ENCODE measurements at regions not wholly inside any gene's neighbourhood (a gene's known extent, or its start where the extent isn't known, plus 50 kb on each side); places are given as distances from the start of the nearest gene placed in this dataset.

DNA sequence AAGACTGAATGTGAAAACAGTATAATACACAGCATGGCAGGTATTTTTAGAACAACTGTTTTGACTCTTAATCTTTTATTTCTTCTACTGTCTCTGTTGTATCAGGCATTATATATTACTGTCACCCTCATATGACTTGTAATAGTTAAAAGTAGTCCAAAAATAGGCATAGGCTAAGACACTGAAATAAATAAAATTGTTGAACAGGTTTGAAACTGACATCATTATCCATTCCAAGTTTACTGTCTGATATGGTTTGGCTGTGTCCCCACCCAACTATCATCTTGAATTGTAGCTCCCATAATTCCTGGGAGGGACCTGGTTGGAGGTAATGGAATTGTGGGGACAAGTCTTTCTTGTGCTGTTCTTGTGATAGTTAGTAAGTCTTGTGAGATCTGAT is 91.4 kb upstream of the CDH19 start:
- DNase-seq (ENCODE audit: insufficient read length, low spot score) = no peak
- no peak for FAIRE-seq

DNA sequence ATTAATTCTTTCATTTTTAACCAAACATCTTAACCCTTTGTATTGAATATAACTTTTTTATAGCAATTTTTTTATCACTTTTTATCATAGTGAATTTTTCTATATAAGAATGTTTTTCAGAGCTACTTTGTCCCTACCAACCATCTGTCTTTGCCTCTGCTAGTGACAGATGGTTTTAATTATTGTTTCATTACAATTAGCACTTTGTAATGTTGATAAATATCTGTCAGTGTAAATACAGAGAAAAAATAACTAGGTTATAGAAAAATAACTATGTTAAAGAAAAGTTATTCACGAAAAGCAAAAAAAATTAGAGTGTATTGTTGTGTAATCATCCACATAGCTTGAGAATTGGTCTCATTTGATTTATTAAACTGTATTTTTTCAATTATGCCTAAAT is 91.0 kb upstream of the CDH19 start:
- FAIRE-seq (no peak), DNase-seq (ENCODE audit: insufficient read length, low spot score) (no peak)

DNA sequence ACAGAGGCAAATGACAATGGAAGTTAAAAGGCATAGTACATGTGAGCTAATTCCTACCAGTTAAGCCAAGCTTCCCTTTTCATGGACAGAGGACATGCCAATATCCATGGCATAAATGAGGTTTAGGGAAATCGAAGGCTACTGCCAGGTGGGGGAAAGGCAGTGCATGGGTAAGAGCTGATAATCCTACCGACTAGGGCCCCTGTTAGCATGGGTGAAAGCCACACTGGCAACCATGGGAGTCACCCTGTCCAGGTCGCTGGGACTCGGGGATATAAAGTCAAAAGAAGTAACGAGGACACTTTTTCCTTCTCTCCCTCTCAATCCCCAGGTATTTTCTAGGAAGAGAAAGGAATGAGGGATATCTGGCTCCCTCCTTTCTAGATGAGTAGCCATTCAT is 83.7 kb upstream of the CDH19 start:
- FAIRE-seq = no peak
- DNase-seq (ENCODE audit: insufficient read length, low spot score) = no peak

- FAIRE-seq = no peak
- no peak for DNase-seq (ENCODE audit: insufficient read length, low spot score)
These were observed 79.0 kb upstream of the CDH19 start for GRCh38 chr18:66682855-66683322.

GRCh38 chr18:66676699-66677098 is 72.8 kb upstream of the CDH19 start:
- no peak for FAIRE-seq

DNA sequence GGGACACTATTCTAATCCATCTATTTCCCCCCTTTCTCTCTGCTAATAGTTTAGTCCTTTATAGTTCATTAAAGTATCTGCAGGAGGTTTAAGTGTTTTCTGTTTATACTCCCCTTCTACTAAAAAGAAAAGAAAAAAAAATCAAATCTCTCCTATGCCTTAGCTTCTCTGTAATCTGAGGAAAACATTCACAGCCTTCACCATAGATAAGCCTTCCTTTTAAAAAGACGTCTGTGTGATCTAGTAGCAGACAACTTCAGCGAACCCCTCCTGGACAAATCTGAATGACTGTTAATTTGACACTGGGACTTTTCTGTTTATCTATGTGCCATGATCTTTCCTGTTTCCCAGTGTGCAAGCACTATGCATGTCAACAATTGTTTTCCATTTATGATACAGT is 70.4 kb upstream of the CDH19 start:
- FAIRE-seq = no peak
- no peak for DNase-seq (ENCODE audit: insufficient read length, low spot score)

More at GRCh38 chr18:66676699-66677098, 72.8 kb upstream of the CDH19 start:
- no peak for DNase-seq (ENCODE audit: insufficient read length, low spot score)

- FAIRE-seq (no peak), DNase-seq (ENCODE audit: insufficient read length, low spot score) (no peak)
These were observed 64.8 kb upstream of the CDH19 start for GRCh38 chr18:66668706-66669105.

DNA sequence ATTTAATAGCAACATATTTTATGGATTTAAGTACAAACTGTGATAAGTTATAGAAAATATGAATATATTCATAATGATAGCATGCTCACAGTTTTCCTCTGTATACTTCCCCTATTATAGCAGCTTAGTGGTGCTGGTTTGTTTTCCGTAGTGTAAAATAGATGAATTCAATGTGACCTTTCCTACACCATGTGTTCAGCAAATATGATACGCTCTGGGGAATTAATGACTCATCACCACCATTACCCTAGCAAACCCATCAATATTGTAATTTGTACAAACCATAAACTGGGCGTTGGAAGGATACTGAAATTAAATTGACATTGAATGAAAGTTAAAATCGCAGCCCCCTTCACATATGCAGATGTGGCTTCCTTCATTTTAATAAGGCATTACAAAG is 58.7 kb upstream of the CDH19 start:
- DNase-seq (ENCODE audit: insufficient read length, low spot score) (no peak), FAIRE-seq (no peak)

DNA sequence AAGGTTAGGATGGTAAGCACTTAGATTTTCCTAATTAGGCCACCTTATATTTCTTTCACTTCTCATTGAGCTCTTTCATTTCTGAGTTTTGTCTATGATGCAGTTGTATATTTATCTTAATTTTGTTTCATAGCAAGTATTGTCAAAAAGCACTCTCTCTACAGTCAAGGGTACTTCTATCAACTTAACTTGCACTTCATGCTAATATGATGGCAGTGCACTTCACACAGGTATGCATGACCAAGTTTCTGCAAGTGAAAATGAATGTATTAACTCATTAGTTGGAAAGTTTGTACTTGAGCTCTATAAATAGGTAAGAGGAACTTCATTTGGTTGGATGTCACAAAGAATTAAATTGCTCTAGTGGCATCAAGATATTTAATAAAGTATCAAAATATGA is 51.5 kb upstream of the CDH19 start:
- FAIRE-seq = no peak

More for the DNA sequence above, 51.5 kb upstream of the CDH19 start:
- DNase-seq (ENCODE audit: insufficient read length, low spot score) = no peak
